Fibroblast of skin of left biceps (primary cell): ENCODE measurements at regions not wholly inside any gene's neighbourhood (a gene's known extent, or its start where the extent isn't known, plus 50 kb on each side); places are given as distances from the start of the nearest gene placed in this dataset.

Source experiments
- DNase-seq, 2 experiments: peaks; one replicate each; pipeline ENCODE4 v3.0.0-alpha.2; 2013; ENCODE audit warnings: low read depth in 2 of 2

DNA sequence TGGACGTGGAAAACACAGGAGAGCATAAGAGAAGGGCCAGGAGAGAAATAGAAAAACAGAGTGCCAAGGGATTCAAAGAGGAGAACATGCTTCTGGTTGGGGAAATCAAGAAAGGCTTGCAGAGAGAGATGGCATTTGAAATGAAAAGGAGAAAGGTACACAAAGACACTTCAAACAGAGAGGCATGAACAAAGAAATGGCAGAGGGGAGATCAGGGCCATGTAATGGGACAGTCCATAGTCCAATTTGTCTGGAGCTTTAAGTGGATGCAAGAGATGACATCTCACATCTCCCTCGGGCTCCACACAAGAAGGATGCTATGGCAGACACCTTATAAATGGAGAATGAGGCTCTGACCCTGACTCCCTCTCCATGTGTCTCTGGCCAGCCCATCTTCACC, 331.1 kb downstream of the MLLT3 start:
- DNase-seq, result no peak

DNA sequence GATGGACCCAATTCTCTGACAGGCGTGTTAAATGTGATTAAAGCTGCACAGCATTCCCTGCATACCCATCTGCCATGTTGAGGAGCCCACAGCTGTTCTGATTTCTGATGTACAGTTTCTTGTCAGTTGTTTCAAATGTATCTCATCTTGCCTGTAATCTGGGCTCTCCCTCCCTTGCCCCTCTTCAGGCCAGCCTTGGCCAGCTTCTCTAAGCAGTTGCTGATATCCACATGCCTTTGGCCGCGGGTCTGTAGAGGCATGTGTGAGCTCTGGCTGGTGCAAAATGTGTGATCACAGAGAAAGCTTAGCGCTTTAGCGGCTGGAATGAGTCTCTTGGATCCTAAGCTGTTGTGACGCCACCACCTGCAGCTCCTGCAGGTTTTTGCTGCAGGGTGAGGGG, 332.0 kb downstream of the MLLT3 start:
- no peak for DNase-seq

DNA sequence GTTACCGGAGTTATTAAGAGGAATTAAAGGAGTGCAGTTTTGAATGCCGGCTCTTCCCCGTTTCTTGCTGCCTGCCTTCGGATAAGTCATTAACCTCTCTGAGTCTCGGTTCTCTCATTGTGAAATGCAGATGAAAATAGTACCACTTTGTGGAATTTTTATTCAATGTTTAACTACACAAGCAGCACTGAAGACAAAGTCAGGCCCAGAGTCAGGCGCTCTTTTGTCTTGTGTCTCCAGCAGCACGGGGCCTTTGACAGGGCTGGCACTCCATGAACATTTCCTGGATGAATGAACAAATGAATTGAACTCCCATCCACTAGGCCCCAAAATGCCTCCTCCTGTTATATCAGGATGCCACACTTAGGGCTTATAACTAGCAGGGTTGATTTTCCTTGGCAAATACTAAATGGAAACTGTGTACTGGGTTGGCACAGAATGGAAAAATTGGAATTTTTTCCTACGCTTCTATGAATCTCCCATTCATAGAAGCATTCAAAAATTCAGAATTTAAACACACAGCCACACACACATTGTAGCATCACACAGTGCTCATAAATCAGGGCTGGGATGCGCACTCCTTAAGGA, 332.8 kb downstream of the MLLT3 start:
- DNase-seq, result no peak

DNA sequence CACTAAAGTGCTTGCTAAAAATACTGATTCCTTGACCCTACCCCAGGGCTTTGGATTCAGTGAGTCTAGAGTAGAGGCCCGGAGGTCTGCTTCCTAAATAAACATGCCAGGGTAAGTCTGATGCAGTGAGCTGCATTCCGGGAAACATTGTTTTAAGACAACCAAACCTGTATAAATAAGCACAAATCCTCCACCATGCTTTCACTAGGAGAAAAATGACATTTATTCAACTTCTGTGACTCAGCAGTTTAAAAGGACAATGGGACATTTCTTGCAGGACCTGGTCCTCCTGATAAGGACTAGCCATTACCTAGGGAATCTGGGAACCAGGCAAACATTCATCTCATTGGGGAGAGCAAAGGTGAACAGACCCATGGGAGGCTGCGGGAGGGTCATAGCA, 335.3 kb downstream of the MLLT3 start:
- no peak for DNase-seq

DNA sequence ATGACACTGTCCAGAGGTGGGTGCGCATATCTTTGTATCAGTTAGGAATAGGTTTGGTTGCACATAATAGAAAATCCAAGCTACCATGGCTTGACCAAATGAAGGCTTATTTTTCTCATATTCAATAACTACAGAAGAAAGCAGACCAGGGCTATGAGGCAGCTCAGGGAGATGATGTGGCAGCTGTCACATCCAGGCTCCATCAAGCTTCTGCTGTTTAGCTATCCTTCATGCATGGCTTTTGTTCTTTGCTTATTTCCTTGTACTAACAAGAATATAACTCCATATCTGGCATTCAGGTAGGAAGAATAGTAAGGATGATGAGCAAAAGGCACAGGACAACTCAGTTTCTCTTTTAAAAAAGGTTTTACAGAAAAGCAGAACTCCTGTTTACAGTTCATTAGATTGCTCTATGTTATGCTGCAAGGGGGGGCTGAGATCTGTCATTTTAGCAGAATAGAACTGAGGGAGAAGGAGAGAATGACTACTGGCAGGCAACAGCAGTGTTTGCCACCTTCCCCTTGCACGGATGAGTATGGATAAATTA, 336.1 kb downstream of the MLLT3 start:
- DNase-seq, result no peak

DNA sequence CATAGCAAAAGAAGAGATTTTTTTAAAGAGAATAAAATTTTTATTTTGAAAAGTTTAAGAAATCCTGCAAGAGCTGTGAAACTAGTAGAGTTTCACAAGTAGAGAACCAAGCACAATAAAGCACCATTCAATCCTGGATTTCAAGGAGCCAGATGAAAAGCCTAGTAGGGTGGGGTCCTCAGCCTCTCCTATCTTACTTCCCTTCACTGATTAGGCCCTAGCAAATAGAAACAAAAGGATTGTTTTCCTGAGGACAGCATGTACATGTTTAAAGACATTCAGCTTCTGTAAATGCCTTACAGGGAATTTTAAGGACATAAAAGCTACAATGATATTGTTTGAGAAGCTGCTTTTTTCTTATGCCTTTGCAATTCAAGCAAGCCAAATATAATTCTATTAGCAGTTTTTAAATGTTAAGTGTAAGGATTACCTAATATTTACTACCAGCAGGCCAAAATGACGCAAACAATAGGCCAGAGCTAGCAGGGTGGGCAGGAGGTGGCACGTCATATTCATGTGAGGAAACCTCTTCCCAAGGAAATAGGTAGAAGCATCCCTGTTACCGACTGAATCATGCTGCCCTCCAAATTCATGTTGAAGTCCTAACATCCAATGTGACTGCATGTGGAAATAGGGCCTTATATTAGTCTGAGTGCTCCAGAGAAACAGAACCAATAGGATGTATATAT, 337.6 kb downstream of the MLLT3 start:
- DNase-seq, result no peak

DNA sequence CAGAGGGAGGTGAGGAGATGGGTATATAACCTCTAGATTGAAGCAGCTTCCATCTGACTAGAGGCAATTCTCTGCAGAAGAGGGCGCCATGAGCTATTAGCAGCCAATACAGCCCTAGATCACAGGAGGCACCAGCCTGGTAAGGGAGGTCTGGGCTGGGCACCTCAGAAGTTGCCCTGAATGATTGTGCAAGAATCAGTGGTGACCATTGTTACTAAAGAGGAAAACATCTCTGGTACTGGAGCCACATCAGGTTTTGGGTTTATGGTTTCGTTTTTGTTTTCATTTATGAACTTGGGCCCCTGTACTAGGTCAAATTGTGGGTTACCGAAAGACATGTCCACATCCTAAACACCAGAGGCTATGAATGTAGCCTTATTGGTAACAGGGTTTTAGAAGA, 342.0 kb downstream of the MLLT3 start:
- DNase-seq, result no peak

DNA sequence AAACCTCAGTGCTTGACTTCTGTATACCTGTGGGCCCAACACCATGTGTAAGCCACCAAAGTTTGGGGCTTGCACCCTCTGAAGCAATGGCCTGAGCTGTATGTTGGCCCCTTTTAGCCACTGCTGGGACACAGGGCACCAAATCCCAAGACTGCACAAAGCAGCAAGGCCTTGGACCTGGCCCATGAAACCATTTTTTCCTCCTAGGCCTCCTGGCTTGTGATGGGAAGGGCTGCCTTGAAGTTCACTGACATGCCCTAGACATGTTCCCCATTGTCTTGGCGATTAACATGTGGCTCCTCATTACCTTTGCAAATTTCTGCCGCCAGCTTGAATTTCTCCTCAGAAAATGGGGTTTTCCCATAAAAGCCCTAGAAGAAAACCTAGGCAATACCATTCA, 345.5 kb downstream of the MLLT3 start:
- no peak for DNase-seq

DNA sequence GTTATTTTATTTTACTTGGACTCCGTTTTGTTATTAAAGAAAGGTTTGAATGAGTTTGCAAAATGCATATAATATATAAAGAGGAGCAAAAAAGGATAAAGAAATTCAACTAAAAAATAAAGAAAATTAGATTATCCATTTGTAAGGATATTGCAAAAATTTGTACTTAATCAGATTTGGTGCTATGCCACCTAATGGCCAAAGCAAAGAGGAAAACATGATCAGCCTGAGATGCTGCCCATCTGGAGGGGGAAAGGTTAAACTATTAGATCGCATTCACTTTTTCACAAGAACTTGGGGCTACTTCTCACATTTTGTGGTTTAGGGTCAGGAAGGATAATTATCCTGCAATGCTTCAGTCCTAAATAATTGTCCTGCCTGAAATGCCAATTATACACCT, 350.6 kb downstream of the MLLT3 start:
- no peak for DNase-seq

DNA sequence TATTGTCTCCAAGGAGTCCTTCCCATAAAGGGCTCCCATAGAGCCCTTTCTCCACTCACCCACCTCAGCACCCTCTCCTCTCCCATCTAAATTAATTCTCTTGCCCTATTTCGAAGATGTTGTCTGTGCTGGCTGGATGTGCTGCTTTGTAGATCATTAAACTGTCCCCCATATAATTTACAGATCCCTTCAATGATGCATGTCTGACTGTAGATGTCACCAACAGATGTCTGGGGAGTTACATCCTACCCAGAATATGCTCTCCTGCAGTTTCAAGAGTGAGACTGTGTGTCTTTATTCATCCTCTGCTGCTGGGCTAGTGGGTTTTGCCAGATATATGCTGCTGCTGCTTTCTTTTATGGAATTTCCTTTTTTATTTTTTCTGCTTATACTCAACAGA, 351.2 kb downstream of the MLLT3 start:
- peak; percentile 24 to 37 for DNase-seq

DNA sequence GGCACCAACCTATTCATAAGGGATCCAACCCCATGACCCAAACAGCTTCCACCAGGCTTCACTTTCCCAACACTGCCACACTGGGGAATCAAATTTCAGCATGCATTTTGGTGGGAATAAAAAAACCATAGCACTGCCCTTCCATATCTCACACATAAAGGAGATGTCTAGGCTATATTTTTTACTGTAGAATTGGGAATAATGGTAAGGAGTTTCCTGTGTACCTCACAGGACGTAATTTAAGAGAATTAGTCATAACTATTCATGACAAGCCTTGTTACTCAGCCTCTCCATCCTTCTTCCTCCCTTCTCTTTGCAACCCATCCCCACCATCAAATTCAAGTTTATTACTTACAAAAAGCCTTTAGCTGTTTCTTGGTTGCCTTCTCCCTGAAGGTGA, 352.1 kb downstream of the MLLT3 start:
- no peak for DNase-seq

DNA sequence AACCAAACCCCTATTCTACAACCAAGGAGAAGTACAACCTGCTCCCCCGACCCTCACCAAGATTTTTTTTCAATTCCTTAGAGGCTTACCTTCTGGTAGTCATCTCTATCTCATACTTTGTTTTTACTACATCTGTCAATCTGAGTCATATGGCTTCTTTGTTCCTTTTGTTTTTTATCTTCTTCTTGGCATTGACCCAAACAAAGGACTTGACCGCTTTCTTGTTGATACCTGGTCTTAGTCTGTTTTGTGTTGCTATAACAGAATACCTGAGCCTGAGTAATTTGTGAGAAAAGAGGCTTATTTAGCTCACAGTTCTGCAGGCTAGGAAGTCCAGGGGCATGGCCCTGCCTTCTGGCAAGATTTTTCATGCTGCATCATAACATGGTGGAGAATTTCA, 352.7 kb downstream of the MLLT3 start:
- DNase-seq, result no peak

DNA sequence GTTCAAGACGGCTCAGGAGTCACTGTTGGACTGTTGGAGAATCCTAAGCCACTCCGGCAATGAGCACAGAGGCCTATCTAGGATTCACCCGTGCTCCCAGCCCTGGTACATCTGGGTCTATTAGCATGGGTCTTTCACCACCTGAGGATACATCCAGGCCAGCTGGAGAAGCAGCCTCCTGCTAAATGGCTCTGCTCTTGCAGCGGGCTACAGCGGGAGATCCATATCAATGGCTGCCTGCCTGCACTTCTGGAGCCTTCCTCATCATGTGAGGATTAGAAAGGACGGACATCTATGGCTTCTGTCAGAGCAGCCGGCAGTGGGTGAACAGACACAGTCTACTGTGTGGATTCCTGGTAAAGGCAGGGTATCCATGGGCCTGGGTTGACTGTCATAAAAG, 357.4 kb downstream of the MLLT3 start:
- no peak for DNase-seq

DNA sequence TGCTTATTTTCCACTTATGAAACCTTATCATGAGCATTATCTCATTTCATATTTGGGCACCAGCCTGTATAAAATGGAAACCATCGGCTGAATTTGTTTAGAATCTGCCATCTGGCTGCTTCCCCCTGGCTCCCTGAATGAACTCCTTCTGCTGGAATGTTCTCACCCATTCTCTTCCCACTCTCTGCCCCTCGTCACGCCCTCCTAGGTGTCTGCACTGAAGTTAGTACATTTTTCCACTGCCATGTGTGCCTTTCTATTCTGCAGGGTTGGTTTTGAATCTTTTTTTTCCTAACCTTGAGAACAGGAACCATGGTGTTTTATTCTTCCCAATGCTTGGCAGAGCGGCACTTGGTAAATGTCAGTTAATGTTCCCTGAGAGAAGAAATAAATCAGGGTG, 359.7 kb downstream of the MLLT3 start:
- no peak for DNase-seq

DNA sequence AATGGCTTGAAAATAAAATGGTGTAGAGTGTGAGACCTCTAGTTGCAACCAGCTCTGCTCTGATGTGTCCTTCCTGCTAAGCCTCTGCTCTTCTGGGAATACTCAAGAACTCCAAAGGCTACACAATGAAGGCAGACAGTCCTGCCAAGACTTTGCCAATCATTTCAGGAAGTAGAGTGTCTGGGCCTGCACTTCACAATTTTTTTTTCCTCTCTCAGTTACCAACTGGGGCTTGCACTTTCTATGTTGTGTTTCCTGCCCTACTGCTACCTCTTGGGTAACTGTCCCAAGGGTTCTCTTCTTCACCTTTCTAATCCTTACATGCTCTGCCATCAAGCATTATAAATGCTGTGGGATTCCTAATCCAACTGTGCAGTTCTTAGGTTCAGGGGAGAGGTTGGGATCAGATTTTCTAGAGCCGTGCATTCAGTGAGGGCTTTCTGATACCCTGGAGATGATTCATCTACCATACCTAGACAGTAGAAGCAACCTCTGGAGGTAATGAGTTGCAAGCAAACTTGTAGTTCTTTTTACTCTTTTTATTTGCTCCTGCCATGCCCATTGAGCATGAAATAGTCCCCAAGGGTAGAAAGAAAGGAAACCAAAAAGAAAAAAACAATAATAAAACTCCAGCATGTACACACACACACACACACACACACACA, 365.9 kb downstream of the MLLT3 start:
- no peak for DNase-seq

DNA sequence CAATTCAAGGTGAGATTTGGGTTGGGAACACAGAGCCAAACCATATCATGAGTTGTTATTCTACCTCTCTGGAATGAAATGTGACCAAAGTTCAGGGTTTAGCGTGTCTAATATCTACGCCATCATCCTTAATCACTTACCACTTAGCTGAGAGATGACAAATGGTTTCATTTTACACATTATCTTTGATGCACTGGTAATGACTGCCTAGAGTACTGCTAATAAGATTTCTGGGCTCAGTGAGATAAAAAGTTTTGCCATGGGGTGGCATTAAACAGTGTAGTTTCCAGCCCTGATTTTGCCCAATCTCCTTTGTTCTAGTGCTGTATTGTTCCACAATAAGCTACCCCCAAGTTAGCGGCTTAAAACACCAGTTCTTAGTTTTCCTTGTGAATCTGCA, 367.2 kb downstream of the MLLT3 start:
- DNase-seq, result no peak

DNA sequence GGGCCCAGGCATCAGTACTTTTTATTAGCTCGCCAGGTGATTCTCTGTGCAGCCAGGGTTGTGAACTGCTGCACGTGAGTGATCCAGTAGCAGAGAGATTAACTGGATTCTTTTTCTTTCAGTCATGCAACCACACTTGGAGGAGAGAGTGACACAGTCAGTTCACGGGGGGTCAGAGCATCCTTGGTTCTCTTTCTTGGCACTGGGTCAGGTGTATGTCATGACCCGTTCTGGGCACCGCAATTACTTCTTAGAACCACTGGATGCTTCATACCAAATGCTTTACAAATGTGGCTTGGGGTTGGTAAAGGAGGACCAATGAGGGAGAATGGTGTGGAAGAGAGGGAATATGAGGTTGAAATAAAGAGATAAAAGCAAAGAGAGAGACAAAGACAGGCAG, 368.7 kb downstream of the MLLT3 start:
- no peak for DNase-seq

DNA sequence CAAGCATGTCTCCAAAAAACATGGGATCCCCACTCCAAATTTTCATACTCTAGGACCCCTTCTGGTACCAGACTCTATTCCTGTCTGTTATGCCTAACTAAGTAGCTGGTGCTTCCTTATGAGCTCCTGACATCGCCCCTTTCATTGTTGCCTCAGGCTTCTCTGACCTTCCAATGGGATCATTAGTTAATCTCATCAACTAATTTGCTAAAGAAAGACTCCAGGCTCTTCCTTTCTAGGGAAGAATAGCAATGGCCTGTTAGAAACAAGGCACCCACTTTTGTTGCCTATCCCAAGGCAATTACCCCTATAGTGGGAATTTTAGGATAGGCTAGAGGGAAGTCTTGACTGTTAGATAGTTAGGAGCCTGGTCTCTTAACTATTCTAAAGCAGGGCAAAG, 369.5 kb downstream of the MLLT3 start:
- no peak for DNase-seq

DNA sequence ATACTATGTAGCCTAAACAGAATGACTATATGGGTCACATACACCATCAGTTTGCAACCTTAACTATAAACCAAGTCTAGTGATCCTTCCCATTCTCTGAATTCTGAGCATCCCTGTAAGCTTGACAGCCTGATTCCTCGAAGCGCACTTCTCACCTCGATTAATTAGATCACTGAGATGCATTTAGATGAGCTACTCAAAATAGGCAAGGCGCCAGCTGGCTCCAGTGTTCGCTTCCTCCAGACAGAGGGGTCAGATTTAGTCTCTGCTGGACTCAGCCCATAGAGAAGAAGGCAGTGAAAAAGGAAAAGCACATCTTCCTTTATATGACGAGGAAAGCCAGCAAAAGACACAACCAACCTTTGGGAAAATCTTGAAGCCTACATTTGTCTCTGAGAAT, 371.5 kb downstream of the MLLT3 start:
- no peak for DNase-seq

DNA sequence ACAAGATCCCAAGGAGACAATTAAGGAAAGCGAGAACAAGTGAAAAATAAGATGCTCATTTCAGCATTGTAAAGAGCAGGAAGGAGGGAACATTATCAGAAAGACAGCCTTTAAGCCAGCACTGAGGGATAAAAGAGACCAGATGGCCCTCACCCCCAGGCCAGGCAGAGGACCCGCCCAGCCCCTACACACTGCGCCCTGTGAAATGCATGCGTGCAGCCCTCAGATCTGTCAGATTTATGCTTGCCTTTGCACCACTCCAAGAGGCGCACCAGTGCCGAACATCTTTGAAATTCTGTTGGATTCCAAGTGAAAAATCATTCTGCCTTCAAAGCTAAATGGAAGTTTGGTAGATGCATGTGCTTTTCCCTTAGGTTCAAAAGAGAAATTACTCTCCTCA, 378.0 kb downstream of the MLLT3 start:
- no peak for DNase-seq

DNA sequence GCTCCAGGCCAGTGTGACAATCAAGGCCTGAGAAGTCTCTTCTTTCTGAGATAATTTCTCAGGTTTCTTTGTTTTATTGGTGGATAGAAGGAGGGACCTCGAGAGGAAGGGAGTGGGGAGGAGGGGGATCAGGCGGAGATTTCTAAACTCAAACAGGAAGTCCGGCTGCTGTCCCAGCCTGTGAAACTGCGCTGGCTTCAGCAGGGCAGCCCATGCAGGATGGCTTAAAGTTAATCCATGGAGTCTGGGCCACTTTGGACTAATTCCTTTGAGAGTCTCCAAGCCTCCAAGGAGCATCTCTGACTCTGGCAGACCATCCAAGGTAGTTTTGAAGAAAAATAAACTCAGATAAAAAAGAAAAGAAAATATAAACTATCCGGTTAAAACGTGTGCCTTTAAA, 378.5 kb downstream of the MLLT3 start:
- no peak for DNase-seq

DNA sequence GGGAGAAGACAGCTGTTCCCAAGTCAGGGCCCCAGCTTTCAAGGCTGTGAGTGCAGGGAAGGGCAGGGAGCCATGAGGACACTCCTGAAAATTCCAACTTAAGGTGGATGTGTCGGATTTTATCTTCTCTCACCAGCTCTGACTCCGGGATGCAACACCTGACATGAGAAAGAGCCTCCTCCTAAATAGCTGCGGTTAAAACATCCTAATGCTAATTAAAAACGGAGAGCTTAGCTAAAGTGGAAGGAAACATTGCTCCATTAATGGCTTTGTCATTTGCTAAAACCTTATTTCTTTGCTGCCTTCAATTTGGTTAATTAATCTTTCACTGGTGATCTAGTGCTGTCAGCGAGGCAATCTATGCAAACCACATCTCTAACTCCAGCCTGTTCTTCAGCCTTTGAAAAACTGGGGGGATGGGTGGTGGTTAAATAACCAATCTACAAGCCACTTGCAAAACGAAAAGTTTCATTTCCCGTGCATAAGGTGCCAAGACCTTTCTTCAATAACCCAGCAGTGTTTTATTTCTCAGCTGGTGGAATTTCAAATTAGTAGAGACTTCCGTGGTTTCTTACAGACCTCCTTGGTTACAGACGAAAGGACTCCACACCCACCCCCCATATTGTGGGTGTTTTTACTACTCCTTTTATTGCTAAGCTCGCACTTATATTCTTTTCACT, 379.6 kb downstream of the MLLT3 start:
- DNase-seq, result no peak

DNA sequence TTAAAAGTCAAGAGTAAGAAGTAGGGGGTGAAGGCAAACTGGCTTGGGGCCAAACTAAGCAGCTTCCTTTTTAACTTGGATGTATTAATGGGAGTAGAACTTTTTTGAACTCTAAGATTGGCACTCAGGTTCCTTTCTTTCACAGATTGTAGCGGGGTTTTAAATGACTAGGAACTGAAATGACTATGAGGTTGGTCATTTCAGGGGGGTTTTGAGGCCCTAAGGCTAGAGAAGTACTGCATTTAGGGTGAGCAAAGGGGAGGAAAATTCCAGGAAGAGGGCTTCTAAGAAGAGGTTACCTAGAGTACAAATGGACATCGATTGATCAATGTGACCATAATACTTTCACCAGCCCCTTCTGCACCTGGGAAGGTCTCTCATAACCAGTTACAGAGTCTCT, 381.8 kb downstream of the MLLT3 start:
- no peak for DNase-seq
